ENCODE measurements at regions not wholly inside any gene's neighbourhood (a gene's known extent, or its start where the extent isn't known, plus 50 kb on each side); places are given as distances from the start of the nearest gene placed in this dataset.

- no peak overlapping the region for H3K27ac ChIP-seq
- POLR2A ChIA-PET (ENCODE audit: low non-redundant PET) = no interaction called here
- peak; percentile 5 for DNase-seq (ENCODE audit: low spot score)
- no peak for TF ChIP-seq CTCF (conservative IDR thresholded peaks at IDR 0.05; ENCODE audit: low read depth)
- CTCF ChIA-PET = no interaction called here
Measured at GRCh38 chr4:187618701-187619281, 376.8 kb upstream of the ZFP42 start.

DNA sequence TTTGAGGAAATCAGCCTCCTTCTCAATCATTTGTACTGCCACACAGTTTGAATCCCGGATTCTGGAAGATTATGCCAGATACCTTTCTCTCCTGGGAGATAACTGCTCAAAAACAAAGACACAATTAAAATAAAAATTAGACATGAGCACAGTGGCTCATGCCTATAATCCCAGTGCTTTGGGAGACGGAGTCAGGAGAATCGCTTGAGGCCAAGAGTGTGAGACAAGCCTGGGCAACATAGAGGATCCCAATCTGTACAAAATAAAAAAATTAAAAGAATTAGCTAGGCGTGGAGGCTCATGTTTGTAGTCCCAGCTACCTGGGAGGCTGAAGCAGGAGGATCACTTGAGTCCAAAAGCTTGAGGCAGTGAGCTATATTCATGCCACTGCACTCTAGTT, 376.3 kb upstream of the ZFP42 start:
- ChIA-PET POLR2A (ENCODE audit: low non-redundant PET) (no interaction called here), CTCF (interaction anchor here (0.6 kb wide), 1 partner anchor 51 kb away, joined by 3 read pairs; no protein-coding TSS in a partner anchor)
- TF ChIP-seq CTCF (conservative IDR thresholded peaks at IDR 0.05; ENCODE audit: low read depth) = no peak
- DNase-seq (ENCODE audit: low spot score) = no peak
- no peak overlapping the region for H3K27ac ChIP-seq

DNA sequence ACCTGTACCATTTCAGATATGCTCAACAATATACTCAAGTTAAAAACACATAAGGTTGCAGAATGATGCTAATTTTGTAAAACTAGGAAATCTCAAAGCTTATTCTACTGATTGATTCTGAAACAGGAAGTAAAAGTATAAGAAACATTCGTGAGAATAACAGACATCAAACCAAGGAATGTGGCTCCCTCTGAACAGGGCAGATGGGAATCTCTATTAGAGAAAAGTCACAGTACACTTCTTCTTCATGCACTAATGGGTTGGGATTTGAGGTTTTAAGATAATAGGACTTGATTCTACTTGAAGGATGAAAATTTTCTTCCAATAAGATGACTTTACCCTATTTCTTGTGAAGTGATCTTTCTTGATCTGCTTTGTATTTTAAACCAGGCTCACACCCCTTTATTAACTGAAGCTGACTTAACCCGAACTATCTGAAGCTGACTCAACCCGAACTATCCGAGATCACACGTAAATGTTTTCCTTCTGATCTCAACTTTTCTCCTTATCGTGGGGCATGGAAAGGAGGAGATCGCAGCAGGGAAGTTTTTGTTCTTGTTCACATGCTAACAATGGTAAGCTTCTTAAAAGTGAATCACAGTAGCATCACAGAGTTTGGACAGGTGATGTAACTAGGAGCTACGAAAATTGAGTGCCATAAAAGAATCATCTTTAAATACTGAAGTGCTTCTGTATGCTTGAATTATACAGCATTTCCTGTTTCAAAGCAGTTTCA, 363.1 kb upstream of the ZFP42 start:
- no peak for TF ChIP-seq CTCF (conservative IDR thresholded peaks at IDR 0.05; ENCODE audit: low read depth)
- H3K27ac ChIP-seq = no peak overlapping the region
- POLR2A ChIA-PET (ENCODE audit: low non-redundant PET) = no interaction called here
- CTCF ChIA-PET = no interaction called here
- DNase-seq (ENCODE audit: low spot score) = no peak

GRCh38 chr4:187633245-187633644, 362.3 kb upstream of the ZFP42 start:
- TF ChIP-seq CTCF (conservative IDR thresholded peaks at IDR 0.05; ENCODE audit: low read depth) = no peak
- no peak for DNase-seq (ENCODE audit: low spot score)
- CTCF ChIA-PET = no interaction called here
- POLR2A ChIA-PET (ENCODE audit: low non-redundant PET) = no interaction called here
- H3K27ac ChIP-seq = no peak overlapping the region

DNA sequence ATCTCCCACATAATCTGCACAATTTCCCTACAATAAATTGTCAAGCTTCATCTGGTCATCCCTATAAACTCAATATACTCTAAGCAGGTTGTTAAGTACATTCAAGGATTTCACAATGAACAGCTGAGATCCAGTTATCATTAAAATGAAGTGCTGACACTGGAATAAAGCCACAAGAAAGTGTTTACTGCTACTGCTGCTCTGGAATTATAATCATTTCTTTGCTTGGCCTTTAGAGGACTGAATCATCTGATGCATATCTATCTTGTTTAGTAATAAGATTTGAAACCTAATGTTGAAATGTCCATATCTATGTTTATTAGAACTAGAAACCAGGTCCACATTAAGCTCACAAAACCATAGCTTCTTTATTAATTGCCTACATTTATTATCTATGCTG, 338.6 kb upstream of the ZFP42 start:
- no peak for TF ChIP-seq CTCF (conservative IDR thresholded peaks at IDR 0.05; ENCODE audit: low read depth)
- POLR2A ChIA-PET (ENCODE audit: low non-redundant PET) = no interaction called here
- CTCF ChIA-PET = no interaction called here
- no peak for DNase-seq (ENCODE audit: low spot score)
- no peak overlapping the region for H3K27ac ChIP-seq

- DNase-seq (ENCODE audit: low spot score) = no peak
- POLR2A ChIA-PET (ENCODE audit: low non-redundant PET) = no interaction called here
- H3K27ac ChIP-seq = no peak overlapping the region
- CTCF ChIA-PET = no interaction called here
- no peak for TF ChIP-seq CTCF (conservative IDR thresholded peaks at IDR 0.05; ENCODE audit: low read depth)
Measured at GRCh38 chr4:187663076-187663475, 332.5 kb upstream of the ZFP42 start.

All from RWPE1 (cell line).